AG08396 (cell line): ENCODE measurements at regions not wholly inside any gene's neighbourhood (a gene's known extent, or its start where the extent isn't known, plus 50 kb on each side); places are given as distances from the start of the nearest gene placed in this dataset.

Experiments used
- DNase-seq: peaks from one replicate; pipeline ENCODE4 v3.0.0; 2012; ENCODE audit warnings: low spot score, mixed read lengths

DNA sequence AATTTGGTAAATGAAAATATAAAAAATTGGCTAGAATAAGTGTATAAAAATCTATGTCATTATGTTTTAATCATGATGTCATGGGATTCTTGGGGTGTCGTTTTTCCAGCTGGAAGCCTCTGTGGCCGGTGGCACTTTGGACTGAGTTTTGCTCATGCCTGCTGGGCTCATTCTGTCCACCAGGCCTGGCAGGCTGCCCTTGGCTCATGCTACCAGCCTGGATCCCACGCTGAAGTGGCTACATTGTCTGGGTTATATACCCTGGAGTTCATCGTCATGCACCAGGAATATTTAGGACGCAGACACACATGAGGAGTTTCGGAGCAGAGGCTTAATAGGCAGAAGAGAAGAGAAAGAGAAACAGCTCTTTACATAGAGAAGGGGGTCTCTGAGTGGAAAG lies 1913.7 kb upstream of the WWC1 start:
- no peak for DNase-seq

- DNase-seq: no peak
Measured at GRCh38 chr5:166379517-166379916, 1911.9 kb upstream of the WWC1 start.

DNA sequence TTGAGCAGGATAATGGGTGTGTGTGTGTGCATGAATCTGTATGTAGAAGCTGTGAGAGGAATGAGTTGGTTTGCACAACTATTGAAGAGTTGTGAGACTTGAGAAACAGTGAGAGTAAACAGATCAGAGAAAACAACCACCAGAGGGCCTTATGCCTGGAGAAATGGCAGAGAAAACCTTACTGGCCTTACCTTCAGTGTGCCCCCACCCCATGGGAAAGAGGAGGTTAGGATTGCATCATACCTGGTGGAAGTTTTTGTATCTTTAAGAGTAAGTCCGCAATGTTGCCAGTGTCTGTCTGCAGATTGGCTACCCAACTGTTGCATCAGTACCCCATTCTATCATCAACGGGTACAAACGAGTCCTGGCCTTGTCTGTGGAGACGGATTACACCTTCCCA lies 1909.4 kb upstream of the WWC1 start:
- DNase-seq: no peak

DNA sequence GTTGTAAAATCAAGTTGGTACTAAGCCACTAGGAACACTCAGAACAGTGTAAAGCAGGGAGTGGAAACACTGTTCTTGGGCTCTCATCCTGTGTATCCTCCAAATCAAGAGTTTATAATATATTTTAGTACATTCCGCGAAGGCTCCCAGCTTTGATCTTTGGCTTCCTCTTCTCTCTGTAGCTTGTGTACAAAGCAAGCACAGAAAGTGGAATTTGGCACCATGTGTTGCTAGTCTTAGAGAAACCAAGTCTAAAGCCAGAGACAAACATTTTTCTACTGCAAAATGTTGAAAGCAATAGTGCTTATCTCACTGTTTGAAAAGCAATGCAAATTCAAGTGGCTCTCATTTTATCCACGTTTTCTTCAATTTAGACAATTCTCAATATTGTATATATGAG lies 1893.3 kb upstream of the WWC1 start:
- no peak for DNase-seq

- no peak for DNase-seq
Measured at GRCh38 chr5:166399781-166400180, 1891.7 kb upstream of the WWC1 start.

DNA sequence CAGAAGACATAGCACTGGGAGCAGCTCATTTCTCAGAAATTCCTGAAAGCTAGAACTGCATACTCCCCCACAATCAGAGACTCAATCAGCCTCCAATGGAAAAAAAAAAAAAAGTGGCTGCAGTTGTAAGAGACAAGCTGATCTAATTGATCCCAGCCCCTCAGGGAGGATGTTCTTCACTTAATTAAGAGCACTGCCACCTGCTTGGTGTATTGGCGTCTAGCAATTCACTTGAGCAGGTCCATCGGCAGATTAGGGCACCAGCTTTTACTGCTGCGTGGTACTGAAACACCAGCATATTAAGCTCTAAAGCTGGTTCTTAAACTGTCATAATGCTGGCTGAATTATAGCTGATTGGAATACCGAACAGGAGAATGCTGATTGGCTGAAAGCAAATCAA lies 1890.1 kb upstream of the WWC1 start:
- DNase-seq: no peak

GRCh38 chr5:166412191-166412590 lies 1879.3 kb upstream of the WWC1 start:
- DNase-seq: no peak

GRCh38 chr5:166427211-166427610 lies 1864.2 kb upstream of the WWC1 start:
- DNase-seq: no peak

DNA sequence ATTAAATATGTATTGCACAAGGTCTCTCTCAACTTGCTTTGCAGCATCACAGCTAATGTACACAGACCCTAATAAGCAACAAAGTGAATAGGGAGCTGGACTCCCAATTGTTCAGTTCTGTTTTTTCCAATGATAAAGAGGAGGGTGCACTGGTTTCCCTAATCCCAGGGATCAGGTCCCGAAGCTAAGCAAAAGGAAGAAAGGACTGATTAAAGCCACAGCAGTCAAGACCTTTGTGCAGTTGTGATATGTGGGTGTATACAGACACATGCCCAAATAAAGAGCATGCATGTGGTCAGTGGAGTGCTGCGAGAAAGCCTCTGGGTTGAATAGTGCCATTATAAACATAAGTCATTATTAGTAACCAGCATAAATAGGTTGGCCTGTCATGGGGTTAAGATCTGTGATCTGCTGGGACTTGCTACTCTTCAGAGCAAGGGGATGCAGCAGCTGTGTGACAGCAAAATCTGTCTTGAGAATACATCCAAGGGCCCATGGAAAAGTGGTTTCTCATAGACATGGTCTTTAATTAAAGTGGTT lies 1863.1 kb upstream of the WWC1 start:
- no peak for DNase-seq

GRCh38 chr5:166430491-166431319 lies 1860.7 kb upstream of the WWC1 start:
- no peak for DNase-seq

GRCh38 chr5:166431456-166431855 lies 1860.0 kb upstream of the WWC1 start:
- DNase-seq: no peak

DNA sequence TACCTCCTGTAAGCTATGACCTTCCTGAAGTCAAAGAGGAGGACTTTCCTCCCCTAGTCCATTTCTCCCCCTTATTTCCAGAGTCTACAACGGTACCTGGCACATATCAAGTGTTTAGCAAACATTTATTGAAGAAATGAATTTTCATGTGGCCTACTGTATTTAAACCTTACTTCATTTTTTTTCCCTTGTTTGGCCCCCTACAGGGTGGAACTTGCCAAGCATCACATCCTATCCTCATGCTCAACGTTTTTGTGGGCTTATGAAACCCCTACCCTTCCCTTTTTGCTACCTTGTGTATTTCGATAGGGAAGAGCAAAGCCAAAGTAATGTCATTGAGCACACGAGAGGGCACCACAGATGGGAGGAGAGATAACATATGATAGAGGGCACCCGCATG lies 1857.8 kb upstream of the WWC1 start:
- no peak for DNase-seq

DNA sequence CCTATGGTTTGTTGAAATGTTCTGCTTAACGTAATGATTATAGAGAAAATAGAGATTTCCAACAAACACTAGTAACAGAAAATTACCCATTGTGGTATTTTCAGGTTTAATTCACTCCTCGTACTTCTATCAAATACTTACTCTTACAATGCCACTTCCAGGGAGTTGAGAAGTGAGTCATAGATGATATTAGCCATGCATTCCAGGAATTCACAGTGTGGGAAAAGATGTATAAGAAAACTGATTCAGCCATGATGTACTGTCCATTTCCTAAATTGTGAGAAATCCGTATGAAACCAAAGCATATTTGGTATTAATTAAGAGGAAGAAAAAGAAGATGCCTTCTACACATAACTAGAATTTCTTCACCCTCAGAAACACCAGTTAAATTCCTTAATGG lies 1854.6 kb upstream of the WWC1 start:
- DNase-seq: no peak

- no peak for DNase-seq
Measured at GRCh38 chr5:166486348-166486747, 1805.1 kb upstream of the WWC1 start.

- DNase-seq: no peak
Measured at GRCh38 chr5:166488560-166488959, 1802.9 kb upstream of the WWC1 start.

- no peak for DNase-seq
Measured at GRCh38 chr5:166493040-166493439, 1798.4 kb upstream of the WWC1 start.

DNA sequence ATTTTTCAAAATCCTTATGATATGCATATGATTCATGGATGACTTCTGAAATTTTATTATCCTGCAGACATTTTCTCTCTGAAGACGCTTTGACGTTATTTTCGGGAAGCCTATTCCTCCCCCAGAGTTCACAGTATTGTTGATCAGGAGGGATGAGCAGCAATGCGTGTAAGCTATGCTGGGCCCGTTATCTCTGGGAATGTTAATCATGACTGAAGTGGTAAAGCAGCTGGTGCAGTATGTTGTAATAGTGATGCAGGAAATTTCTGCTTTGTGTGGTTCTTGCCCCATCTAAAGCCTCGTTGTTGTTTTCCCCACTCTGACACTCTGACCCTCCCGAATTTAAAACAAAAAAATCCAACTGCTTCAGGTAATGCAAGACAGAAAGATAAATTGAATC lies 1797.8 kb upstream of the WWC1 start:
- no peak for DNase-seq

GRCh38 chr5:166497496-166498104 lies 1793.8 kb upstream of the WWC1 start:
- no peak for DNase-seq

GRCh38 chr5:166499447-166500240 lies 1791.8 kb upstream of the WWC1 start:
- no peak for DNase-seq

- DNase-seq: no peak
Measured at GRCh38 chr5:166503506-166503905, 1787.9 kb upstream of the WWC1 start.

- no peak for DNase-seq
Measured at GRCh38 chr5:166505067-166505466, 1786.4 kb upstream of the WWC1 start.

DNA sequence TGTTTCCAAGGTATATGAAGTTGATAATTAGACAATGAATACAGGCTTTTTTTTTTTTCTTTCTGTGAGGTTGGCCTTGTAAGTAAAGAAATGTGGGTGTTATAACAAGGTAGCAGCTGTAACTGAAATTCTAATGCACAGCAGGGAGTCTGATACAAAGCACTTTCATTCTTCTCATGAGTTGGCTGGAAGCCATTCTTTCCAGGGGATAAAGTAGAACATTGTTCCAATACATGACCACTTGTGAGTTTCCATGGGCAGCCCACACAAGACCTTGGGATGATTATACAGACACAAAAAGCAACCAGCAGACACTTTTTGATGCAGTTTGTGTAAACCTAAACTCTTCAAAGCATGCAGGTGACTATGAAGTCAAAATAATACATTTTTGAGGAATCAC lies 1785.9 kb upstream of the WWC1 start:
- no peak for DNase-seq
